Adipocyte (in vitro differentiated cells): ENCODE measurements at regions not wholly inside any gene's neighbourhood (a gene's known extent, or its start where the extent isn't known, plus 50 kb on each side); places are given as distances from the start of the nearest gene placed in this dataset.
"Not testable (repeated sequence)": the region's sequence is repeated elsewhere in the genome, so short reads cannot be mapped to it uniquely, and the experiment has no call there.

Experiments used
- DNase-seq: peaks from one replicate; pipeline ENCODE4 v3.0.0-alpha.2; 2015; ENCODE audit warnings: low read depth
- H3K27me3 ChIP-seq: replicated peaks from 2 replicates; pipeline ENCODE4 v1.7.0; 2013; ENCODE audit warnings: mild to moderate bottlenecking, low read length, moderate library complexity; ENCODE audit not compliant: control insufficient read depth, insufficient read depth
- H3K36me3 ChIP-seq: 2 replicates; pipeline ENCODE4 v1.7.0; 2013; ENCODE audit warnings: low read length, mild to moderate bottlenecking, moderate library complexity; ENCODE audit not compliant: control insufficient read depth, insufficient read depth, severe bottlenecking
- H3K4me1 ChIP-seq: 2 replicates; pipeline ENCODE4 v1.7.0; 2013; ENCODE audit warnings: mild to moderate bottlenecking, low read length, moderate library complexity; ENCODE audit not compliant: control insufficient read depth, insufficient read depth
- H3K4me3 ChIP-seq: 2 replicates; pipeline ENCODE4 v1.7.0; 2013; ENCODE audit warnings: mild to moderate bottlenecking, low read length, moderate library complexity
- H3K9ac ChIP-seq: 2 replicates; pipeline ENCODE4 v1.7.0; 2013; ENCODE audit warnings: mild to moderate bottlenecking, low read length, moderate library complexity
- H3K9me3 ChIP-seq: 2 replicates; pipeline ENCODE4 v1.7.0; 2013; ENCODE audit warnings: mild to moderate bottlenecking, low read length, moderate library complexity; ENCODE audit not compliant: control insufficient read depth

- peaks cover 19% of the 10 kb centered on the region for H3K4me1 ChIP-seq
- not testable (repeated sequence) for H3K27me3 ChIP-seq, DNase-seq, H3K9me3 ChIP-seq, H3K36me3 ChIP-seq, H3K9ac ChIP-seq, H3K4me3 ChIP-seq
Observed at GRCh38 chr1:91607686-91608085, 107.0 kb downstream of the CDC7 start.

- no peaks in the 10 kb centered on the region for H3K36me3 ChIP-seq
- H3K9me3 ChIP-seq, result no peaks in the 10 kb centered on the region
- H3K9ac ChIP-seq, result peak overlapping the region; percentile 44
- no peak overlapping the region for H3K4me3 ChIP-seq
- H3K4me1 ChIP-seq, result peaks cover 18% of the 10 kb centered on the region
- H3K27me3 ChIP-seq, result no peaks in the 10 kb centered on the region
- DNase-seq, result peak; percentile 50
Observed at GRCh38 chr1:91608876-91609275, 108.2 kb downstream of the CDC7 start.

DNA sequence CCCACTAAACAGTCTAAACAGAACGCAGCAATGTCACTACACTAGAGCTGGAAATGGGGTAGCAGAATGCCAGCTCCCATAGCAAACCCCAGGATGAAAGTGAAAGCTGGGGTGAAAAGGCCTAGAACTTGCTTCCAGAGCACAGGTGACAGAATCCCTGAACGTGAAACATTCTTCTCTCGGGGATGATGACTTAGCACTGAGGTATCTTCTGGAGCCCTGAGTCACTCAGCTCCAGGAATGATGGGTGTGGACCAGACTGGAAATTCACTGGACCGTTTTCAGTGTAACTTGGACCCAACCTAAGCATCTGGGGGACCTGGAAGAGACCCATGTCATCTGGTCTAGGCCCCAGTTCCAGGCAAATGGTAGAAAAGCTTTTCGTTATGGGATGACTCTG lies 108.9 kb downstream of the CDC7 start:
- H3K9ac ChIP-seq, result peak overlapping the region; percentile 0
- DNase-seq, result peak; percentile 55
- H3K36me3 ChIP-seq, result no peaks in the 10 kb centered on the region

GRCh38 chr1:91610102-91610501 lies 109.5 kb downstream of the CDC7 start:
- H3K4me1 ChIP-seq, result peaks cover 9% of the 10 kb centered on the region
- H3K9ac ChIP-seq, result peak overlapping the region; percentile 37
- peak overlapping the region; percentile 17 for H3K4me3 ChIP-seq
- no peaks in the 10 kb centered on the region for H3K36me3 ChIP-seq
- no peak for DNase-seq
- H3K9me3 ChIP-seq, result no peaks in the 10 kb centered on the region
- no peaks in the 10 kb centered on the region for H3K27me3 ChIP-seq

More for the DNA sequence above, 108.9 kb downstream of the CDC7 start:
- no peaks in the 10 kb centered on the region for H3K27me3 ChIP-seq
- peak overlapping the region; percentile 17 for H3K4me3 ChIP-seq
- no peaks in the 10 kb centered on the region for H3K9me3 ChIP-seq
- peaks cover 15% of the 10 kb centered on the region for H3K4me1 ChIP-seq

DNA sequence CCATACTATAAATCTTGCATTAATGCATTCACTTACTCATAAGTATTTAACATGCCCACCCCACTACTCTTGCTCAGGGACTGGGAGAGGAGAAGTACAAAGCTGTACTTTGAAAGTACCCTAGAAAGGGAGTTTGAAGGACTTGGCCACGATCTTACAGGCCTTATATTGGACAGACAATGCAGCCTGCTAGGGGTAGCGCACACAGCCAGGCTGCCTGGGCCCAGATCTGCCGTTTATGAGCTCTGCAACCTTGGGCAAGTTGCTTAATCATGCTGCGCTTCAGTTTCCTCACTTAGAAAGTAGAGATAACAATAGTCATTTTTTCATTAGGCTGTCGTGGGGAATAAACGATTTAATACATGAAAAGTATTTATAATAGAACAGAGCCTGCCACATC lies 110.1 kb downstream of the CDC7 start:
- Histone ChIP-seq H3K9me3 (no peaks in the 10 kb centered on the region), H3K9ac (no peak overlapping the region), H3K36me3 (no peaks in the 10 kb centered on the region), H3K27me3 (no peaks in the 10 kb centered on the region), H3K4me1 (peaks cover 9% of the 10 kb centered on the region), H3K4me3 (no peak overlapping the region)
- DNase-seq, result peak; percentile 12

- H3K4me3 ChIP-seq, result no peak overlapping the region
- H3K9ac ChIP-seq, result no peak overlapping the region
- H3K36me3 ChIP-seq, result no peaks in the 10 kb centered on the region
- no peaks in the 10 kb centered on the region for H3K9me3 ChIP-seq
- H3K4me1 ChIP-seq, result peaks cover 9% of the 10 kb centered on the region
- peak; percentile 54 for DNase-seq
- H3K27me3 ChIP-seq, result no peaks in the 10 kb centered on the region
Observed at GRCh38 chr1:91611483-91611917, 110.8 kb downstream of the CDC7 start.

- Histone ChIP-seq H3K9ac (no peak overlapping the region), H3K9me3 (no peaks in the 10 kb centered on the region), H3K4me3 (no peak overlapping the region), H3K4me1 (peaks cover 9% of the 10 kb centered on the region), H3K27me3 (no peaks in the 10 kb centered on the region), H3K36me3 (no peaks in the 10 kb centered on the region)
- peak; percentile 29 for DNase-seq
Observed at GRCh38 chr1:91613595-91613994, 112.9 kb downstream of the CDC7 start.

DNA sequence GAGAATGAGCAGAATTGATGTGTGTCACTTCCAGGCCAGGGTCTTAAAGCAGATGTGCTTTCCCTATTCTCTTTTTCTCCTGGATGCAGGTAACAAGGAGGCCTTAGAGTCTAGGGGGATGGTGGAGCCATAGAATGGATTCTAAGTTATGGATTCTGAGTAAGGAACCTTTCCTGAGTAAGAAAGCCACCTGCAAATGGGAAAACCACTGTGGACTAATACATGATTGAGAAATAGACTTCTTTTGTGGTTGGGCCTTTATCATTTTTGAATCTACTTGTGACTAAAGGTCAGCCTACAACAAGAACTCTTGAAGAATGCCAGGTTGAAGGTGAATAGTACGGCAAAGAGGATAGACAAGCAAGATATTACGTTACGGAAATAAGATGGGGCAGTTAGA lies 116.1 kb downstream of the CDC7 start:
- Histone ChIP-seq H3K9me3 (no peaks in the 10 kb centered on the region), H3K27me3 (no peaks in the 10 kb centered on the region), H3K36me3 (no peaks in the 10 kb centered on the region), H3K9ac (no peak overlapping the region), H3K4me1 (peaks cover 9% of the 10 kb centered on the region), H3K4me3 (no peak overlapping the region)
- DNase-seq, result no peak

DNA sequence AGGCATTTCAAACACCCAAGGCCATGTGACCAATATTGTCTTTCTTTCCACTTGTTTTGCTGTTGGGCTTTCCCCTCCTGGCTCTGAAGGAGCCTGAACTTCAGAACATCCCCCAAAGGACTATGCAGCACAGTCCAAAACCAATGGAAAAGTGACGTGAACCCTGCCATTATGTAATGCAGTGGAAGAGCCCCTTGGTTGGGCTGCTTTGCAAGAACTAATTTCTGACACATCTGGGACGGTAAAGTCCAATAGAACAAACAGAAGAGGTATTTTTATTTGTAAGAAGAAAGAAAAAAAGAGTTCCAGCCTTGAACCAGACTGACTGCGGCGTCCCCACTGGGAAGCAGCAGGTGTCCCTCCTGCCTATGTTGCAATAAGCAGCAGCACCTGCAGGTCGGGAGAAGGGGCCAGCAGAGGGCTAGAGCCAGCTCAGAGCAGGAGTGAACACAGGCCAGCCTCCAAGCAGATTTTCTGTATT lies 116.7 kb downstream of the CDC7 start:
- Histone ChIP-seq H3K9ac (no peak overlapping the region), H3K4me1 (peaks cover 14% of the 10 kb centered on the region), H3K36me3 (no peaks in the 10 kb centered on the region), H3K4me3 (no peak overlapping the region), H3K9me3 (no peaks in the 10 kb centered on the region), H3K27me3 (no peaks in the 10 kb centered on the region)
- no peak for DNase-seq

DNA sequence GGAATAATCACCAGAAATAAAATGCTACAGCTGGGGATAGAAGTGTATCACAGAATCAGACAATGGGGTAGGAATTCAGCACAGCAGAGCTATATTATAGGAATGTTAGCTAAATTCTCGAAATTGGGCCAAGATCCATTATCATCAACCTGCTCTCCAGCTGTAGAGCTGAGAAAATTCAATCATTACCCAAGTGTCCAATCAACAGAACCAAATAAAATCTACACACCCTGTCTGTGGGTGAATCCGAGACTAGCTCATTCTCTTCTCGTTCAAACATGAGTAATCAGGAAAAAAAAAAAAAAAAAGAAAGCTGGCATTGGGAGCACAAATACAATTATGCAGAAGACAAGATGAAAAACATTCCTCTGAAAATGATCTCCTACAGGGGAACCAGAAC lies 119.2 kb downstream of the CDC7 start:
- Histone ChIP-seq H3K27me3 (no peaks in the 10 kb centered on the region), H3K4me3 (no peak overlapping the region), H3K9ac (peak overlapping the region; percentile 22), H3K36me3 (no peaks in the 10 kb centered on the region), H3K9me3 (no peaks in the 10 kb centered on the region), H3K4me1 (peaks cover 22% of the 10 kb centered on the region)
- peak; percentile 42 for DNase-seq

DNA sequence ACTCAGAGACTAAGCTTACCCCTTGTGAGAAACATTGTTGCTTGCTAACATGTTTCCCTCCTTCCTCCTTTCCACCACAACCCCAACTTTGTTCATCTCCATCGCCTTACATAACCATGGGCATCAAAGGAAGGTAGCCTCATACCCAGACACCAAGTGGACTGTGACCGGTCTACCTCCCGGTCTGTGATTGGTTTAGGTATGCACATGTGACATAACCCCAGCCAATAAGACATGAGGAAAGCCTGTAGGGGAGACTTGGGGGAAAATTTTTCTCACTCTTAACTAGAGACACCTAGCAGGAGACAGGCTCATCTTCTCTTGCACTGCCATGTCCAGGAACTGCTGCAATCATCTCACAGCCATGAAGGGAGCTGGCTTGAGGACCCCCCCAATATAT lies 120.7 kb downstream of the CDC7 start:
- no peak for DNase-seq
- Histone ChIP-seq H3K9me3 (no peaks in the 10 kb centered on the region), H3K27me3 (no peaks in the 10 kb centered on the region), H3K4me3 (no peak overlapping the region), H3K36me3 (no peaks in the 10 kb centered on the region), H3K9ac (no peak overlapping the region), H3K4me1 (peaks cover 22% of the 10 kb centered on the region)

DNA sequence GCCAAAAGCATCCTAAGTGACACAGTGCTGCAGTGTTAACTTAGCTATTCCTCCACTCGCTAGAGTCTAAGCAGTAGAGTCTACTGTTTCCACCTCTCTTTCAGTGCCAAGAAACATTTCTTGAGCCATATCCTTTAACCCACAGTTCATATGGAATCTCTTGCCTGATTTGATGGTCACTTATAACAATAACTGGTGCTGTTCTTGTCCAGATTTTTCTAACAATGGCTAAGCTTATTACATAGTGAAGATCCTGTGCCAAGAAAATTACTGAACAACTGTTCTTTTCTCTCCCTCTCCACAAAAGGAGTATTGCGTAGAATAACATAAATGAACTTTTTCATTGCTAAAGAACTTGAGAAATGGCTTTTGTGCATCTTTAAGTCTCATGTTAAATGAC lies 121.3 kb downstream of the CDC7 start:
- no peak for DNase-seq
- H3K9me3 ChIP-seq, result no peaks in the 10 kb centered on the region
- peaks cover 22% of the 10 kb centered on the region for H3K4me1 ChIP-seq
- peak overlapping the region; percentile 14 for H3K9ac ChIP-seq
- H3K27me3 ChIP-seq, result no peaks in the 10 kb centered on the region
- H3K4me3 ChIP-seq, result no peak overlapping the region
- no peaks in the 10 kb centered on the region for H3K36me3 ChIP-seq
